Osteocyte (in vitro differentiated cells): ENCODE measurements at regions not wholly inside any gene's neighbourhood (a gene's known extent, or its start where the extent isn't known, plus 50 kb on each side); places are given as distances from the start of the nearest gene placed in this dataset.

Experiments used
- DNase-seq: peaks from one replicate; pipeline ENCODE4 v3.0.0; 2021; ENCODE audit warnings: mixed read lengths; ENCODE audit not compliant: unreplicated experiment; ENCODE audit errors: extremely low spot score
- H3K27ac Mint-ChIP-seq: one replicate; pipeline ENCODE4 v1.8.0; 2021; ENCODE audit warnings: mild to moderate bottlenecking, mixed read lengths; ENCODE audit not compliant: unreplicated experiment
- H3K27me3 Mint-ChIP-seq: one replicate; pipeline ENCODE4 v1.8.0; 2021; ENCODE audit warnings: mixed read lengths; ENCODE audit not compliant: unreplicated experiment
- H3K36me3 Mint-ChIP-seq: one replicate; pipeline ENCODE4 v1.8.0; 2021; ENCODE audit warnings: mixed read lengths; ENCODE audit not compliant: unreplicated experiment
- H3K4me1 Mint-ChIP-seq: one replicate; pipeline ENCODE4 v1.8.0; 2021; ENCODE audit warnings: mixed read lengths; ENCODE audit not compliant: unreplicated experiment
- H3K4me3 Mint-ChIP-seq: one replicate; pipeline ENCODE4 v1.8.0; 2021; ENCODE audit warnings: mild to moderate bottlenecking, moderate library complexity, mixed read lengths; ENCODE audit not compliant: unreplicated experiment
- H3K9me3 Mint-ChIP-seq: one replicate; pipeline ENCODE4 v1.8.0; 2021; ENCODE audit warnings: mixed read lengths; ENCODE audit not compliant: unreplicated experiment
- CTCF ChIP-seq: fragments of 200-600 bp; sonication (generic); IDR thresholded peaks from 2 replicates; pipeline ENCODE4 v1.5.0; 2021; ENCODE audit warnings: antibody characterized with exemption, mild to moderate bottlenecking, moderate library complexity

- no peak for TF ChIP-seq CTCF
- DNase-seq, result no peak
- no peak overlapping the region for H3K27ac Mint-ChIP-seq
- H3K27me3 Mint-ChIP-seq, result no peaks in the 10 kb centered on the region
- no peak overlapping the region for H3K4me3 Mint-ChIP-seq
- no peaks in the 10 kb centered on the region for H3K9me3 Mint-ChIP-seq
- H3K36me3 Mint-ChIP-seq, result no peaks in the 10 kb centered on the region
- no peaks in the 10 kb centered on the region for H3K4me1 Mint-ChIP-seq
These were observed 291.6 kb upstream of the ANO3 start for GRCh38 chr11:26040339-26040738.

GRCh38 chr11:26042113-26042512 is 289.8 kb upstream of the ANO3 start:
- Mint-ChIP-seq H3K27ac (no peak overlapping the region), H3K4me3 (no peak overlapping the region), H3K36me3 (no peaks in the 10 kb centered on the region), H3K27me3 (no peaks in the 10 kb centered on the region), H3K4me1 (no peaks in the 10 kb centered on the region), H3K9me3 (no peaks in the 10 kb centered on the region)
- DNase-seq, result no peak
- no peak for TF ChIP-seq CTCF

GRCh38 chr11:26043665-26044064 is 288.3 kb upstream of the ANO3 start:
- no peaks in the 10 kb centered on the region for H3K4me1 Mint-ChIP-seq
- H3K36me3 Mint-ChIP-seq, result no peaks in the 10 kb centered on the region
- no peak for TF ChIP-seq CTCF
- no peaks in the 10 kb centered on the region for H3K27me3 Mint-ChIP-seq
- no peaks in the 10 kb centered on the region for H3K9me3 Mint-ChIP-seq
- DNase-seq, result no peak
- H3K27ac Mint-ChIP-seq, result no peak overlapping the region
- no peak overlapping the region for H3K4me3 Mint-ChIP-seq

- no peak for DNase-seq
- Mint-ChIP-seq H3K27me3 (no peaks in the 10 kb centered on the region), H3K4me3 (no peak overlapping the region), H3K36me3 (no peaks in the 10 kb centered on the region), H3K27ac (no peak overlapping the region), H3K9me3 (no peaks in the 10 kb centered on the region), H3K4me1 (no peaks in the 10 kb centered on the region)
- no peak for TF ChIP-seq CTCF
These were observed 287.5 kb upstream of the ANO3 start for GRCh38 chr11:26044389-26044788.

GRCh38 chr11:26045082-26045481 is 286.8 kb upstream of the ANO3 start:
- Mint-ChIP-seq H3K4me1 (no peaks in the 10 kb centered on the region), H3K9me3 (no peaks in the 10 kb centered on the region), H3K27ac (no peak overlapping the region), H3K27me3 (no peaks in the 10 kb centered on the region), H3K36me3 (no peaks in the 10 kb centered on the region), H3K4me3 (no peak overlapping the region)
- DNase-seq, result no peak
- no peak for TF ChIP-seq CTCF
